Vagina (tissue), 2 donors: ENCODE measurements at regions not wholly inside any gene's neighbourhood (a gene's known extent, or its start where the extent isn't known, plus 50 kb on each side); places are given as distances from the start of the nearest gene placed in this dataset.

Experiments
- DNase-seq, 2 donors: peaks; one replicate each; pipeline ENCODE4 v3.0.0-alpha.2; 2017; ENCODE audit errors: extremely low spot score in 2 of 2
- H3K27ac ChIP-seq: fragments of 200-600 bp; sonication (generic); one replicate; pipeline ENCODE4 v1.5.1; 2019
- H3K27me3 ChIP-seq: fragments of 200-600 bp; sonication (generic); one replicate; pipeline ENCODE4 v1.5.1; 2019
- H3K36me3 ChIP-seq, 2 donors: fragments of 200-600 bp; sonication (generic); one replicate each; pipeline ENCODE4 v1.5.1; 2017 to 2019
- H3K4me1 ChIP-seq: fragments of 200-600 bp; sonication (generic); one replicate; pipeline ENCODE4 v1.5.1; 2019
- H3K4me3 ChIP-seq, 2 donors: fragments of 200-600 bp; sonication (generic); 1 replicate in 1 of 2; 2 replicates in 1 of 2; pipeline ENCODE4 v1.5.1; 2016 to 2019
- H3K9me3 ChIP-seq: fragments of 200-600 bp; sonication (generic); one replicate; pipeline ENCODE4 v1.5.1; 2019
- CTCF ChIP-seq, 3 experiments: fragments of 450-650 bp in 2 of 3; fragments of 200-600 bp in 1 of 3; sonication (generic) in 1 of 3; IDR thresholded peaks; one replicate each; pipeline ENCODE4 v1.5.1; 2017 to 2019; ENCODE audit warnings: antibody characterized with exemption in 3 of 3, mild to moderate bottlenecking in 2 of 3, moderate library complexity in 2 of 3
- POLR2A ChIP-seq, 2 donors: fragments of 450-650 bp; IDR thresholded peaks; one replicate each; pipeline ENCODE4 v1.6.1; 2017; ENCODE audit warnings: antibody characterized with exemption in 2 of 2, mild to moderate bottlenecking in 2 of 2, moderate library complexity in 2 of 2
- POLR2AphosphoS5 ChIP-seq, 2 donors: sonication (generic); formaldehyde crosslinking; IDR thresholded peaks; one replicate each; pipeline ENCODE4 v1.9.0; 2017; ENCODE audit warnings: antibody characterized with exemption in 2 of 2, mild to moderate bottlenecking in 2 of 2, low read depth in 1 of 2; ENCODE audit not compliant: insufficient read depth in 1 of 2
- intact Hi-C: fragments of 100-400 bp; cut with DNase I; formaldehyde crosslinking; loops from one replicate; pipeline ENCODE4 v1.15.1; 2023

DNA sequence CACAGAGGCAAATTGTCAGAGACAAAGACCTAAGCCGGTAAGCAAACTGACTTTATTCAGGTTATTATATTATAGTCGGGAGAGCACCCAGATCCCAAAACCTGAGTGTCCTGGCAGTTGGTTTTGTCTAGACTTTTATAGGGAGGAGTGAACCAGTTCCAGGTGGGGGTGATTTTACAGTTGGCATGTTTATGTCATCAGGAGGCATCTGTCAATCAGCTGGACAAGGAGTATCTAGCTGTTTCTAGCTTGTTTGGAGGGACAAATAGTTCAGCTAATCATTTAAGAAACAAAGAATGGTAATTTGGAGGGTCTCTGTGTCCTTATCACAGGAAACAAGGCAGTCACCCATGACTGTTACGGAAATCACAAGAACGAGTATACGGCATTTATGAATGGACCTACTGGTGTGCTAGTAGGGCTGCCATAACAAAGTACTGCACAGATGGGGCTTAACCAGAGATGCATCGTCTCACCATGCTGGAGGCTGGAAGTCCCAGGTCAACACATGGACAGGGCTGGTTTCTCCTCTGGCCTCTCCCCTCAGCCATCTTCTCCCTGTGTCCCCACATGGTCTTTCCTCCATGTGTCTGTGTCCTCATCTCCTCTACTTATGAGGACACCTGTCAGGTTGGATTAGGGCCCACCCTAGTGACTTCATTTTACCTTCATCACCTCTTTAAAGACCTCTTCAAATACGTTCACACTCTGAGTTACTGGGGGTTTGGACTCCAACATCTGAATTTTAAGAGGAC is 122.7 kb downstream of the LY86 start:
- Histone ChIP-seq H3K4me1 (peaks cover 26% of the 10 kb centered on the region), H3K27me3 (no peaks in the 10 kb centered on the region), H3K9me3 (no peaks in the 10 kb centered on the region), H3K27ac (peak overlapping the region; percentile 43), H3K36me3 (no peaks in the 10 kb centered on the region), H3K4me3 (no peak overlapping the region)
- no peak for TF ChIP-seq POLR2A (IDR thresholded peaks at IDR 0.05)
- intact Hi-C loops, result no loop called here
- no peak for DNase-seq

DNA sequence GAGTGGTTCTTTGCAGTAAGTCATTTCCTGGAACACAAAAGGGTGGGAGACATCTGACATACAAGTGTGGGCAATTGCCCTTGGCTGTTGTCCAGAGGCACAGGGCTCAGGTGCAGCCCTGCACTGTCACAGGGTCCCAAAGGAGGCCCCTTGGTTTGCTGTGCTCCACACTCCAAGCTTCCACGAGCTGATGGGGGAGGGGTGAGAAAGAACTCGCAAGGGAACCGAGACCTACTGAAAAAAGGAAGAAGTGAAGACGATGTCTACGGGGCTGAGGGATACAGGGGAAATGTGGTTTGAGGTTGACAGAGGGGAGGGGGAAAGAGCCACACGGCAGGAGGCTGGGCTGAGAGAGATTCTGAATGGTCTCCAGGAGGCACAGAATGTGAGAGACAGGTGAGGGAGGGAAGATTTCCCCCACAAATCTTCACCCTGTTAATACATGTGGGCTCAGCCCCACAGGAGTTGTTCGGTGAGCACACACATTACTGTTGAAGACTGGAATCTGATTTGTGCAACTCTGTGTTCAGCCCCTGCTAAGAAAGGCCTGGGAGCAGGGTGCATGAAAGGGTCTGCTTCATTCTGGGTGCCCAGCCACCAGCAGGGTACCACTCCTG is 123.4 kb downstream of the LY86 start:
- no peak for TF ChIP-seq POLR2A (IDR thresholded peaks at IDR 0.05)
- no peak for TF ChIP-seq POLR2AphosphoS5 (IDR thresholded peaks at IDR 0.05; ENCODE audit: insufficient read depth in 1 of 2, low read depth in 1 of 2)
- no peak for TF ChIP-seq CTCF (IDR thresholded peaks at IDR 0.05)
- intact Hi-C loops, result no loop called here
- no peaks in the 10 kb centered on the region for H3K9me3 ChIP-seq
- no peaks in the 10 kb centered on the region for H3K27me3 ChIP-seq
- H3K27ac ChIP-seq, result peak overlapping the region; percentile 43
- H3K36me3 ChIP-seq, result no peaks in the 10 kb centered on the region
- DNase-seq, result no peak
- H3K4me1 ChIP-seq, result peaks cover 26% of the 10 kb centered on the region
- no peak overlapping the region for H3K4me3 ChIP-seq

DNA sequence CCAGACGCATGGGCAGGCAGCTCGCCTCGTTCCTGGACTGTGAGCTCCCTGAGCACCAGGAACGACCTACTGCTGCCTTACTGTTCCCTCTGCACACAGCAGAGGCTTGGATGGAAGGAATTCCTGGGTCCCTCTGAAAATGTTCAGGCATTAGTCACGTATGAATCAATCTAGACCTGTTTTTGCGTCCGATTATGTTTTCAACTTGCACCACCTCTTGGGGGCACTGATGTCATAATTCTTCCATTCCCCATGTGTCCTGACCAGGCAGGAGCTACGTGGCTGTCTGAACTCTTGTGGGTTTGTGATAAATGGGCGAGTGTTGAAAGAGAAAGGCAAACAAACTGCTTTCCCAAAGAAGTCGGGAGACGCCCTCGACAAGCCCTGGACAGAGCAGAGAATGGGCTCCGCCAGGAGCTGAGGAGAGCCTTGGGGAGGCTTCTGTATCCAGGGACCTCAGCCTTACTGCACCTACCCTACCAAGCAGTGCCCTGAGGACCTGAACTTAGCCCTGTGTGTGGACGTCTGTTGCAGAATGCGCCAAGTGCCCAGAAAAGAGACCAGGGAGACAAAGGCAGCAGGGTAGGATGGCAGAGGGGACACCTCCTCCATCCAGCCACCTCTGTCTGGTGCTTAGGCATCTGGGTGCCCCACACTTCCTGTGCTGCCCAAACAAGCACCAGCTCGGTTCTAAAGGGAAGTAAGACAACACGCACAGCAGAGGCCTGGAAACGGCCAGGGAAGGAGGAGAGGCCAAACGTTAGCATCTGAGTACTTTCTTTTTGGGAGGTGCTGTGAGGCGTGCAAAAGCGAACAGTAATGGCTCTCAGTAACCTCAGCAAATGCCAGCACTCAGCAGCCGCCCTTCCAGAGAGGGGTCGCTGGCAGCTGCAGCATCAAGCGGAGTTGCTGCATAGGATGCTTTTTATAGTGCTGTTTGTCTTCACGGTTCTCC is 124.2 kb downstream of the LY86 start:
- Histone ChIP-seq H3K4me1 (peaks cover 26% of the 10 kb centered on the region), H3K9me3 (no peaks in the 10 kb centered on the region), H3K4me3 (no peak overlapping the region), H3K27me3 (no peaks in the 10 kb centered on the region), H3K27ac (peak overlapping the region; percentile 43), H3K36me3 (no peaks in the 10 kb centered on the region)
- intact Hi-C loops, result no loop called here
- TF ChIP-seq POLR2AphosphoS5 (IDR thresholded peaks at IDR 0.05; ENCODE audit: insufficient read depth in 1 of 2, low read depth in 1 of 2) (peak in 1 of 2 donors; percentile 44), CTCF (IDR thresholded peaks at IDR 0.05) (no peak), POLR2A (IDR thresholded peaks at IDR 0.05) (no peak)
- no peak for DNase-seq

GRCh38 chr6:6713657-6714056 is 125.1 kb downstream of the LY86 start:
- Histone ChIP-seq H3K4me3 (no peak overlapping the region), H3K27me3 (no peaks in the 10 kb centered on the region), H3K36me3 (no peaks in the 10 kb centered on the region), H3K9me3 (no peaks in the 10 kb centered on the region), H3K27ac (peak overlapping the region; percentile 28), H3K4me1 (peaks cover 26% of the 10 kb centered on the region)
- intact Hi-C loops, result no loop called here
- no peak for TF ChIP-seq POLR2AphosphoS5 (IDR thresholded peaks at IDR 0.05; ENCODE audit: insufficient read depth in 1 of 2, low read depth in 1 of 2)
- no peak for TF ChIP-seq POLR2A (IDR thresholded peaks at IDR 0.05)
- TF ChIP-seq CTCF (IDR thresholded peaks at IDR 0.05), result no peak
- no peak for DNase-seq

DNA sequence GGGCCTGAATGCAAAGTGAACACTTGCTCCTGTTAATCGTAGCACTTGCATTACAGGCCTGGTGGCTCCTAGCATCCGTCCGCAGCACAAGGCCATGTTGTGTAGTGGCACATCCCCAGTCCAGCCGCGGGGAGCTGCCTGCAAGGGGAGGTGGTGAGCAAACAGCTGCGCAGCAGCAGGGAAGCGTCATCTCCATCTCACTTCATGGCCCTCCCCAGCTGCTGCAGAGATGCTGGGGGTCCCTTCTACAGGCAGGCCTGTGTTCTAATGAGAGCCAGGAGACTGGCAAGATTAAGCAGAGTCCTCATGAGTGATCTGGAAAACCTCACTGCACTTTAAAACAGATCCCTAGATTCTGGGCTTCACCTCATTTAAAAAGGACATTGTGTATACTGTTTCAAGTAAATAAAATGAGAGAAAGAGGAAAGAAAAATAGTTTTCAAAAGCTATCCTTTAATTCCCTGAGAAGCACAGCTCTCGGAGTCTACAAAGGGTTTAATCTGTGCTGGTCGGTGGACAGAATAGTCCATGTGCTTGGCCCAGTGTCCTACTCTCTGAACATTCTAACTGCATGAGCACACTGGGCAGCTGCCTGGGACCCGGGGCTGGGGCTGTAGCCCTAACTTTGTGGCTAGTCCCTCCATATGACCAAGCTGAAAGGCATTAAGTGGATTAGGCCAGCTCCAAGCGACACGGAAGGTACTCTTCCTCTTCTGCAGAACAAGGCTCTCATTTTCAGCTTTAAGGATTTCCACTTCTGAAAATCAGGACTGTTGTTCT is 125.8 kb downstream of the LY86 start:
- no peak overlapping the region for H3K4me3 ChIP-seq
- H3K9me3 ChIP-seq, result no peaks in the 10 kb centered on the region
- no peak for DNase-seq
- H3K27me3 ChIP-seq, result no peaks in the 10 kb centered on the region
- intact Hi-C loops, result no loop called here
- TF ChIP-seq POLR2AphosphoS5 (IDR thresholded peaks at IDR 0.05; ENCODE audit: insufficient read depth in 1 of 2, low read depth in 1 of 2) (no peak), POLR2A (IDR thresholded peaks at IDR 0.05) (no peak)
- no peaks in the 10 kb centered on the region for H3K36me3 ChIP-seq
- peaks cover 26% of the 10 kb centered on the region for H3K4me1 ChIP-seq
- no peak overlapping the region for H3K27ac ChIP-seq
